Keratinocyte (primary cell): ENCODE measurements at regions not wholly inside any gene's neighbourhood (a gene's known extent, or its start where the extent isn't known, plus 50 kb on each side); places are given as distances from the start of the nearest gene placed in this dataset.

Experiments used
- DNase-seq: peaks from one replicate; pipeline ENCODE4 v3.0.0-alpha.2; 2011; ENCODE audit warnings: low read depth, missing footprints, low spot score
- FAIRE-seq: peaks from 2 replicates; lab custom pipeline; 2011; peaks lifted over from hg19 to GRCh38; lab: Jason Lieb, UNC
- H2AFZ ChIP-seq: 2 replicates; pipeline ENCODE4 v1.6.0; 2012; ENCODE audit warnings: low read length, control low read depth, inconsistent platforms; ENCODE audit not compliant: control insufficient read depth
- H3K27ac ChIP-seq: 2 replicates; pipeline ENCODE4 v1.5.1; 2011; ENCODE audit warnings: low read length; ENCODE audit not compliant: control insufficient read depth, insufficient read depth
- H3K27me3 ChIP-seq: 3 replicates; pipeline ENCODE4 v1.6.0; 2011; ENCODE audit warnings: low read length; ENCODE audit not compliant: control insufficient read depth, insufficient read depth; ENCODE audit errors: extremely low read depth
- H3K36me3 ChIP-seq, 2 experiments: 2 replicates in 1 of 2; 3 replicates in 1 of 2; pipeline ENCODE4 v1.5.1; 2011; ENCODE audit warnings: low read length in 2 of 2, mild to moderate bottlenecking in 1 of 2; ENCODE audit not compliant: control insufficient read depth in 2 of 2, insufficient read depth in 2 of 2; ENCODE audit errors: extremely low read depth in 1 of 2
- H3K4me1 ChIP-seq: 3 replicates; pipeline ENCODE4 v1.5.1; 2011; ENCODE audit warnings: low read length; ENCODE audit not compliant: control insufficient read depth, insufficient read depth; ENCODE audit errors: extremely low read depth
- H3K4me2 ChIP-seq: 3 replicates; pipeline ENCODE4 v1.6.0; 2011; ENCODE audit warnings: low read depth, low read length; ENCODE audit not compliant: control insufficient read depth, insufficient read depth; ENCODE audit errors: extremely low read depth
- H3K4me3 ChIP-seq, 3 experiments: fragments of 200-600 bp in 1 of 3; sonication (generic) in 1 of 3; 2 replicates in 2 of 3; 3 replicates in 1 of 3; pipeline ENCODE4 v1.5.1; 2011 to 2016; ENCODE audit warnings: low read length in 3 of 3, mild to moderate bottlenecking in 3 of 3, control low read depth in 2 of 3, inconsistent platforms in 1 of 3, low read depth in 1 of 3, mixed read lengths in 1 of 3, mixed run types in 1 of 3, moderate library complexity in 1 of 3; ENCODE audit not compliant: control insufficient read depth in 2 of 3, insufficient read depth in 2 of 3; ENCODE audit errors: extremely low read depth in 1 of 3
- H3K79me2 ChIP-seq: 2 replicates; pipeline ENCODE4 v1.6.0; 2012; ENCODE audit warnings: low read length; ENCODE audit not compliant: control insufficient read depth, insufficient read depth
- H3K9ac ChIP-seq: 3 replicates; pipeline ENCODE4 v1.6.0; 2011; ENCODE audit warnings: low read length; ENCODE audit not compliant: control insufficient read depth, insufficient read depth; ENCODE audit errors: extremely low read depth
- H3K9me1 ChIP-seq: 3 replicates; pipeline ENCODE4 v1.6.0; 2011; ENCODE audit warnings: low read length; ENCODE audit not compliant: control insufficient read depth, insufficient read depth; ENCODE audit errors: extremely low read depth
- H3K9me3 ChIP-seq: 2 replicates; pipeline ENCODE4 v1.5.1; 2012; ENCODE audit warnings: low read depth, low read length; ENCODE audit not compliant: control insufficient read depth
- H4K20me1 ChIP-seq: 3 replicates; pipeline ENCODE4 v1.6.0; 2011; ENCODE audit warnings: low read length; ENCODE audit not compliant: control insufficient read depth, insufficient read depth; ENCODE audit errors: extremely low read depth
- EZH2 ChIP-seq: IDR thresholded peaks from one replicate; pipeline ENCODE4 v1.6.1; 2012; ENCODE audit warnings: inconsistent platforms, mild to moderate bottlenecking, low read length, moderate library complexity
- dilution Hi-C: fragments of 300-500 bp; cut with MboI; formaldehyde crosslinking; loops from one replicate; pipeline ENCODE4 v1.7.0; 2020; ENCODE audit warnings: low sequenced_read_pairs; ENCODE audit not compliant: extremely low pct_ligation_motif_present
- TF ChIP-seq, protein P1 (sequence below), 3 experiments: IDR thresholded peaks in 1 of 3; conservative IDR thresholded peaks in 1 of 3; optimal IDR thresholded peaks in 1 of 3; 2 replicates in 2 of 3; 3 replicates in 1 of 3; pipeline versions ENCODE3 to v1.5.1; 2011; ENCODE audit warnings: low read length in 3 of 3, mild to moderate bottlenecking in 3 of 3, moderate library complexity in 2 of 3, control low read depth in 1 of 3, inconsistent platforms in 1 of 3; ENCODE audit not compliant: insufficient read depth in 2 of 3; ENCODE audit errors: extremely low read depth in 1 of 3

DNA sequence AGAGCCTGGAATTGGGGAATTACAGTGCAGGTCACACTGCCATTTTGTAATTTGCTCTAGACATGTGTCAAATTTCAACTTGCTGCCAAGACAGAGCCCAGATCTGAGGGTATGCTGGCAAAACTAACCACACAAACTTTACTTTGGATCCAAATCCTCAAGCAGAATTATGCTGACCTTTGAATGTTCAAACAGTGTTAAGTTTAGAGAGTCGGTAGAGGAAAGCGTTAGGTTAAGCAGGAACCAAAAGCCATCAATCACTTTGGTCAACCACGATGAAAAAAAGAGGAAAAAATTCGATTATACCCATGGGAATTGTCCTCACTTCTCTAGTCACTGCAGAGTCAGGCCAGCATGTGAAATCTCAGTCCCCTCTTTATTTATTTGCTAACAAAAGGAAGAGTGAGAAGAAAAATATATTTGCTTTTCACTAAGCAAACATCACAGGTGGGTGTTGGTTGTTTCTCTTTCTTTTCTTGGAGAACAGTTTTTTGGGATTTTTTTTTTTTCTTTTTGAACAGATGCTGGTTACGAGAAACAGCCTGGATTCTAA, 105.1 kb upstream of the ADGRF1 start:
- H3K9me1 ChIP-seq: no peaks in the 10 kb centered on the region
- H3K79me2 ChIP-seq: no peaks in the 10 kb centered on the region
- H4K20me1 ChIP-seq: no peaks in the 10 kb centered on the region
- H3K4me3 ChIP-seq: no peak overlapping the region
- no peak for TF ChIP-seq EZH2
- TF ChIP-seq, protein P1, sequence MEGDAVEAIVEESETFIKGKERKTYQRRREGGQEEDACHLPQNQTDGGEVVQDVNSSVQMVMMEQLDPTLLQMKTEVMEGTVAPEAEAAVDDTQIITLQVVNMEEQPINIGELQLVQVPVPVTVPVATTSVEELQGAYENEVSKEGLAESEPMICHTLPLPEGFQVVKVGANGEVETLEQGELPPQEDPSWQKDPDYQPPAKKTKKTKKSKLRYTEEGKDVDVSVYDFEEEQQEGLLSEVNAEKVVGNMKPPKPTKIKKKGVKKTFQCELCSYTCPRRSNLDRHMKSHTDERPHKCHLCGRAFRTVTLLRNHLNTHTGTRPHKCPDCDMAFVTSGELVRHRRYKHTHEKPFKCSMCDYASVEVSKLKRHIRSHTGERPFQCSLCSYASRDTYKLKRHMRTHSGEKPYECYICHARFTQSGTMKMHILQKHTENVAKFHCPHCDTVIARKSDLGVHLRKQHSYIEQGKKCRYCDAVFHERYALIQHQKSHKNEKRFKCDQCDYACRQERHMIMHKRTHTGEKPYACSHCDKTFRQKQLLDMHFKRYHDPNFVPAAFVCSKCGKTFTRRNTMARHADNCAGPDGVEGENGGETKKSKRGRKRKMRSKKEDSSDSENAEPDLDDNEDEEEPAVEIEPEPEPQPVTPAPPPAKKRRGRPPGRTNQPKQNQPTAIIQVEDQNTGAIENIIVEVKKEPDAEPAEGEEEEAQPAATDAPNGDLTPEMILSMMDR (optimal IDR thresholded peaks at IDR 0.05 in 1 of 3, IDR thresholded peaks at IDR 0.05 in 1 of 3, conservative IDR thresholded peaks at IDR 0.05 in 1 of 3; ENCODE audit: extremely low read depth in 1 of 3, insufficient read depth in 2 of 3, low read length in 3 of 3): no peak
- peaks cover 17% of the 10 kb centered on the region for H3K4me1 ChIP-seq
- no peaks in the 10 kb centered on the region for H3K9me3 ChIP-seq
- no peaks in the 10 kb centered on the region for H3K36me3 ChIP-seq
- FAIRE-seq (peak; percentile 20), DNase-seq (no peak)
- H2AFZ ChIP-seq: peak overlapping the region; percentile 1
- H3K27me3 ChIP-seq: no peaks in the 10 kb centered on the region
- H3K9ac ChIP-seq: no peak overlapping the region
- dilution Hi-C loops: no loop called here
- no peak overlapping the region for H3K4me2 ChIP-seq
- H3K27ac ChIP-seq: no peak overlapping the region

DNA sequence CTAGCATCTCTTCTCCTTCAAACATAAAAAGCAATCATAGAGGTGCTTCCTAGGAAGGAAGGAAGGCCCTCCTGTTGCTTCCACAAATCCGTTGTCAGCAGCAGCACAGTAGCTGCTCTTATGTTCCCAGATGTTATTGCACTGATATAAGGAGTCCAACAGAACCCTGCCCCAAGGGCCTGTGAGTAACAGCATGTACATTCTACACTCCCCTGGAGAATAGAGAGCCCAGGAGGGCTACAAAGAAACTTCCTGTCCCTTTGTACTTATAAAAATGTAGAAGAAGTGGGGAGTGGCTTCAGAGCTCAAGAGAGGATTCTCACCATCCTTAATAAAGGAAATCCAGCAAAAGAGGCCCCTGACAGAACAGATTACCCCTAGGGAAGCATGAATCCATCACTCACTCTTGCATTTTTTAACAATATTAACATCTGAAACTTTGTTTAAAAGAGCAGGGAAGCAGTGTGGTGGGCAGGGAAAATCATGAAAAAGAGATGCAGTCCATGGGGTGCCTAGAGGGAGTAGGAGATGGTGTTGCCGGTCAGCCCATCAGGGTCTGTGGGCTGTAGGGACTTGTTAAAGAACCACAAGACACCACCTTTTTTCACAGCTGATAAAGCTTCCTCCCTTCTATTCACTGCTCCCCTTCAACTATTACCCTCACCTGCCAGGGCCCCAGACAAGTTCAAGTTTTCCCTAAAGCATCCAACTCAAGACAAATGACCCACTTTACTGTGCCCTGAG, 104.5 kb upstream of the ADGRF1 start:
- dilution Hi-C loops: no loop called here
- TF ChIP-seq, protein P1 (optimal IDR thresholded peaks at IDR 0.05 in 1 of 3, IDR thresholded peaks at IDR 0.05 in 1 of 3, conservative IDR thresholded peaks at IDR 0.05 in 1 of 3; ENCODE audit: extremely low read depth in 1 of 3, insufficient read depth in 2 of 3, low read length in 3 of 3): no peak
- TF ChIP-seq EZH2: no peak
- H3K4me1 ChIP-seq: peaks cover 17% of the 10 kb centered on the region
- H3K9me3 ChIP-seq: no peaks in the 10 kb centered on the region
- H3K79me2 ChIP-seq: no peaks in the 10 kb centered on the region
- no peak overlapping the region for H3K9ac ChIP-seq
- no peaks in the 10 kb centered on the region for H3K27me3 ChIP-seq
- peak overlapping the region; percentile 28 for H3K27ac ChIP-seq
- H3K4me2 ChIP-seq: peak overlapping the region; percentile 31
- H3K36me3 ChIP-seq: no peaks in the 10 kb centered on the region
- DNase-seq (no peak), FAIRE-seq (peak; percentile 90)
- no peaks in the 10 kb centered on the region for H4K20me1 ChIP-seq
- H3K4me3 ChIP-seq: no peak overlapping the region
- H3K9me1 ChIP-seq: no peaks in the 10 kb centered on the region
- H2AFZ ChIP-seq: peak overlapping the region; percentile 32
